ENCODE measurements at regions not wholly inside any gene's neighbourhood (a gene's known extent, or its start where the extent isn't known, plus 50 kb on each side); places are given as distances from the start of the nearest gene placed in this dataset.
A peak's percentile ranks its signal among the peaks of the same experiment; 100 is the strongest.

GRCh38 chr14:36083317-36083716, 93.2 kb downstream of the PTCSC3 start:
- no peak for DNase-seq

- DNase-seq: no peak
Observed at GRCh38 chr14:36078080-36078479, 98.4 kb downstream of the PTCSC3 start.

GRCh38 chr14:36076197-36076596, 100.3 kb downstream of the PTCSC3 start:
- DNase-seq: no peak

DNA sequence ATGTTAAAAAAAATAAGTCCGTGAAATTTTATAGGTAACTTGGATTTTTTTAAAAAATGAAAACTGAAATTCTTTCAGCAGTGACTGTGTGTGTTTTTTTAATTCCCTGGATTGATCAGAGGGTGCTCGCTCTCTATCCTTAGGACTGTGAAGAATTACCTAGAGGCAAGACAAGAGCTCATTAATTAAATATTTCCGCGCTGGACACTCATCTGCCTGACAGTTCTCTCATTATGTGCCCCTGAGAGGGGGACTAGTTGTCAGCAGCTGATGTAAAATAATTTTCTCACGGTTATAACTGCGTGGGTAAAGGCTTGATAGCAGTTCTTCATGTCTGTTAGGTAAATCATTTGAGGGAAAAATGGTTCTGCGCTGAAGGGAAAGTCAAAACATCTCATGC, 101.3 kb downstream of the PTCSC3 start:
- DNase-seq: no peak

DNA sequence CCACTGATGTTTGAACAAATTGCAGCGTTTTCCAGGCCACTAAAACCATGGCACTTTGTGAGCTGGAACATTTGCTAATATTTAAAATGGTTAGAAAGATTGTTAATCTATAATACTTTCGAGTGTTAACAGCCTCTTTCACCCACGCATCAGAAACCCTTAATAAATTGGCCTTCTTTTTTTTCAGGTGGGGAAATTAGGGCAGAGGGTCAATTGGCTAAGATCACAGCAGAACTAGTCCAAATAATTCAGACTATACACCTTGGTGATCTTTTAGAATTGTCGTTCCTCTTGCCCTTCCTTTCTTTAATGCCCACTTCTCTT, 105.8 kb downstream of the PTCSC3 start:
- no peak for DNase-seq

- DNase-seq: peak; percentile 74
Observed at GRCh38 chr14:36070031-36070719, 106.3 kb downstream of the PTCSC3 start.

DNA sequence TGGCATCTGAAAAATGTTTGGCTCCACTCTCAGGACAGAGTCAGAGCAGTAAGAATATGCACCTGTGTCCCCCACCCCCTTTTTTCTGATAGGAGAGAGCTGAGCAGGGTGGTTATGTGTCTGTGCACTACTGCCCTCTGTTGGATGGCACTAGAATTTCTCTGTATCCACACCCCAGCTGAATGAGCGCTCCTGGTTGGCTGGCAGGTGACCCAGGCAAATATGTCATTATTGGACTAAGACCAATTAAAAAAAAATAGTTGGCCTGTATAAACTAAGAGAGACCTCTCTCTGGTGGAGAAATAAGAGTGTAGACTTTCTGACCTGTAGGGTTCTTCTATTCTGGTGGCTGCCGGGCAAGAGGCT, 107.0 kb downstream of the PTCSC3 start:
- peak; percentile 43 for DNase-seq

- DNase-seq: no peak
Observed at GRCh38 chr14:36068777-36069534, 107.6 kb downstream of the PTCSC3 start.

- DNase-seq: no peak
Observed at GRCh38 chr14:36067428-36068187, 108.9 kb downstream of the PTCSC3 start.

- no peak for DNase-seq
Observed at GRCh38 chr14:36066636-36067035, 109.9 kb downstream of the PTCSC3 start.

DNA sequence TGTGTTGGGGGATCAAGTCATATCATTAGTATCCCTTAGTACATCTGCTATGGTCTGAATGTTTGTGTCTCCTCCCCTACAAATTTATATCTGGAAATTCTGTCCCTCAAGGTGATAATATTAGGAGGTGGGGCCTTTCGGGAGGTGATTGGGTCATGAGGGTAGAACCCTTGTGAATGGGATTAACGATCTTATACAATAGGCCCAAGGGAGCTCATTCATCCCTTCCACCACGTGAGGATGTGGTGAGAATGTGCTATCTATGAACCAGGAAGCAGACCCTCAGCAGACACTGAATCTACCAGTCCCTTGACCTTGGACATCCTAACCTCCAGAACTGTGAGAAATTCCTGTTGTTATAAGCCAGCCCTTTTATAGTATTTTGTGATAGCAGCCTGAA, 110.7 kb downstream of the PTCSC3 start:
- DNase-seq: no peak

- no peak for DNase-seq
Observed at GRCh38 chr14:36059531-36059930, 117.0 kb downstream of the PTCSC3 start.

DNA sequence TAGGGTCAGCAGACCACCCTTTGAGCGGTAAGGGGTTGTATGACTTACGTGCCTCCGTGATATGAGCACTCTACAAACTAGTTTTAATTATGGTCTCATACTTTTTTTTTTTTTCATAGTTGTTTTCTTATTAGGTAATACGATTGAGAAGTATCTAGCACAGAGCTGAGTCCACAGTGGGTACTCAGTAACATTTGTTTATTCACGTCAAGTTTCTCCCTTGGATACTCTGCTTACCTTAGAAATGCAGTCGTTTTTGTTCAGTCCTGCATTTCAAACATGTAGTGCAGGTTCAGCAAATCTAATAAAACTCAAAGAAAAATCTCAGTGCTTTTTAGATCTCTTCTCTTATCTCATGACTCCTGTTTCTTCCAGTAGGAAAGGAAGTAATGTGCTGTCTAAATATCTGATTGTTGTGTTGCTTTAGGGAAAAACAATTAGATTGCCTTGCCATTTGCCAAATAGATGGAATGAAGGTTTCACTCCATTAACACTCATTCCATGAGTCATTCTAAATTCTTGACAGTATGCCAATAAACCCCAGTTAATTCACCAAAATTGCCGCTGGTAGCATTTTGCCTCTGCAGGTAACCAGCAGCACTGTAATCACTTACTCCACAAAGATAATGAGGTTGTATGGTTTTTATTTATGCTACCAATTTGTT, 118.9 kb downstream of the PTCSC3 start:
- peak; percentile 41 for DNase-seq

- DNase-seq: peak; percentile 5
Observed at GRCh38 chr14:36056845-36057244, 119.7 kb downstream of the PTCSC3 start.

DNA sequence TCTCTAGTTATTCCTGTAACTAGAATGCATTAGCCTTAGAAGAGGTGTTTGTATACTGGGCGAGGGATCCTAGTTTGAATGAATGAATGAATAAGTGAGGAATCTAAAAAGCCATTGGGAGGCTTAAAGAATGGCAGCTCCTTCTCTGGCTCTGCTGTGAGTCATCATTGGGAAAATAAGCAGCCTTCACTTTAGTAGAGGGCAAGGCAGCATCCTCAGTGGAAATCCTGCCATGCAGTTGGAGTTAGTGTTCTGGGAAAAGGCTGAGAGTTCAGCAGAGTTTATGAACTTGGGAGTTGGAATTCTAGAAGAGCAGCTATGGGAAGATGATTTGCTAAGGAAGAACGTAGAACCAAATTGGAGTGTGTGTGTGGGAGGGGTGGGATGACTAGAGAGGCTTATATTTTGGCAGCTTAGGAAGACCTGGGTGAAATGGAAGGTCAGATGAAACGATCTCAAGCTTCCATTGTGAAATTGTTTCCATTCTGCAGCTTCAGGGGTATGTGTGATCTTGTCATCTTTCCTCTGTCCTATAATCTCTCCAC, 120.8 kb downstream of the PTCSC3 start:
- DNase-seq: no peak

- DNase-seq: no peak
Observed at GRCh38 chr14:36055052-36055378, 121.5 kb downstream of the PTCSC3 start.

DNA sequence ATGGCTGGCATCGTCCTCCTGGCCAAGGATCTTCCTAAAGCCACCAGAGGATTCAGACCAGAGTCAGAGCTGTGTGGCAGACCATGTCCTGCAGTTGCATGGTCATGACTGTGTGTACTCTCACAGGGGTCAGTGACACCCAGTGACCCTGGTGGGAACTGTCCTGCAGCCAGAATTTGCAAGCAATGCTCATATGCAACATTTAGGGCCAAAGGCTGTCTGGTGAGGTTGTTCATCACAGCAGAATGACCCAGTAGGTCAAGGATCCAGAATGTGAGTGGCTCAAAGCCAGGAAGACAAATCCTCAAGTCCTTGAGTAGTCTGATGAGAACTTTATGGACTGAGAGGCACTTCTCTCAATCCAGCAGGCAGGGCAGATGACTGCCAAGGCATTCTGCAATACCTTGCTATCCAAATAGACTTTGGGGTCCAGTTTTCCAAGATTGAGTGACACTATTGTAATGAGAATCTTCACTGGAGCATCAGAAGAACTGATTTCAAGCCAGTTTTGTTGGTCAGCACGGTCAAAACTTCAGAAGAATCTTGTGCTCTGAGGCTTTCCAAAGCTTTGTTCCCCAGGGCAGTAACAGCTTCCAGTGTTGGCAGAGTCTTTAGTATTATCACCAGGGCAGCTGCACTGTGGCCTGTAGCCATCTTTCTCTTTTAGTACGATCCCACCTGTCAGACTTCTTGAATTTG, 122.0 kb downstream of the PTCSC3 start:
- DNase-seq: peak; percentile 11

- no peak for DNase-seq
Observed at GRCh38 chr14:36052681-36053080, 123.8 kb downstream of the PTCSC3 start.

DNA sequence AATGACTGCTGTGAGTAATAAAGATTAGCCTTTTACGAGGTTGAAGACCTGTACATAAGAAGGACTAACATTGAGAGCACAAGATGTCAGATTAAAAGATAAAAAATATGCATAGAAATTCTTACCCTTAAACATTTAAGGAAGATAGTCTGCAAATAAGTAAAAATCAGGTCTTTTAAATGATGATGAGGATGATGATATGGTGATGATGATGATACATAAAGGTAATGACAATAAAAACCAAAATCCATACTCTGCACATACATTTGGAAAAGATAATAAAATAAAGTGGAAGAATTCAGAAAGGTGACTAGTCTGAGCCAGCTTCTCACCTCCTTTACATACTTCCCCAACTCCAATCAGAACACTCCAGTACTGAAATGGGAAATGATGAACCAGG, 124.5 kb downstream of the PTCSC3 start:
- DNase-seq: no peak

- DNase-seq: no peak
Observed at GRCh38 chr14:36048667-36049066, 127.9 kb downstream of the PTCSC3 start.

DNA sequence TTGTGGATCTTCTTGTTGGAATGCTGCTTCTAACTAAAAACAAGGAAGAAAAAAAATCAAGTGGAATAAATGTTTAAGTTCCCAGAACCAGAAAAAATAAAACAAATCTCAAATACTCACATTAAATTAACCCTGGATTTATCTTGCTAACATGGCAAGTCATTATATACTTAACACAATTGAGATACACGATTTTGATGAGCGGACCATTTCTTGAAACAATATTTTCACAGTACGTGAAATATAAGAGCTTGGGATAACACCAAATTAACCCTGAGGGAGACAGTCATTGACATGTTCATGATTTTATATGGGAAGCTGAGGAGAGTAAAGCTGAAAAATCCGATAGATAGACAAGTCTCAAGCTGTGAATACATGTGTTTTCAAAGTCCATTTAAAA, 128.6 kb downstream of the PTCSC3 start:
- no peak for DNase-seq

DNA sequence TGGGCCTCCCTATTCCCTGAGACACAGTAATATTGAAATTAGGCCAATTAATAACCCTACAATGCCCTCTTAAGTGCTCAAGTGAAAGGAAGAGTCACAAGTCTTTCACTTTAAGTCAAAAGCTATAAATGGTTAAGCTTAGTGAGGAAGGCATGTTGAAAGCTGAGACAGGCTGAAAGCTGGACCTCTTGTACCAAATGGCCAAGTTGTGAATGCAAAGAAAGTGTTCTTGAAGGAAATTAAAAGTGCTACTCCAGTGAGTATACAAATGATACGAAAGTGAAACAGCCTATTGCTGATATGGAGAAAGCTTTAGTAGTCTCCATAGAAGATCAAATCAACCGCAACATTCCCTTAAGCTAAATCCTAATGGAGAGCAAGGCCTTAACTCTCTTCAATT, 140.8 kb downstream of the PTCSC3 start:
- no peak for DNase-seq

DNA sequence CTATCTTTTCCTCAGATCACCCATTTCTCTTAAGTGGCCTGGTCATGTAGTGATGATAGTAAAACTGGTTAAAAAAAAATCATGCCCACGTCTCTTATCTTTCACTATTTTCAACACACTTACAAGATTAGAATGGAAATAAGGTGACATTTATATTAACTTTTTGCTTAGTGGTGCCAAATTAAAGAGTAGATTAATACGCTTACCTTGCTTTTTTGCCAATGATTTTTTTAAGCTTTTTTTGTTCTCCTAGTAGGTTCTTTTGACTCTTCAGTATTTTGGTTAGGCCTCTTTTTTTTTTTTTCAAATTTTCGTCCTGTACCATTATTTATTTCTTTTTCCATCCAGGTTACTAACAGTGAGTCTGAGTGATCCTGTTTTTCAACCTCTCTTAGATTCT, 147.9 kb downstream of the PTCSC3 start:
- no peak for DNase-seq
